Upper lobe of left lung (tissue), 4 donors: ENCODE measurements at regions not wholly inside any gene's neighbourhood (a gene's known extent, or its start where the extent isn't known, plus 50 kb on each side); places are given as distances from the start of the nearest gene placed in this dataset.

Experiments
- CTCF ChIP-seq, 6 experiments: fragments of 450-650 bp in 4 of 6; fragments of 200-600 bp in 2 of 6; sonication (generic) in 2 of 6; IDR thresholded peaks; one replicate each; pipeline ENCODE4 v1.5.1; 2016 to 2019; ENCODE audit warnings: antibody characterized with exemption in 6 of 6
- EP300 ChIP-seq, 4 donors: sonication (generic); formaldehyde crosslinking; IDR thresholded peaks; one replicate each; pipeline ENCODE4 v1.5.1; 2017; ENCODE audit warnings: antibody characterized with exemption in 4 of 4, control low read depth in 2 of 4
- POLR2A ChIP-seq, 4 donors: fragments of 450-650 bp; IDR thresholded peaks; one replicate each; pipeline ENCODE4 v1.5.1; 2016 to 2017; ENCODE audit warnings: antibody characterized with exemption in 4 of 4, mild to moderate bottlenecking in 2 of 4
- POLR2AphosphoS5 ChIP-seq, 2 donors: sonication (generic); formaldehyde crosslinking; IDR thresholded peaks; one replicate each; pipeline ENCODE4 v1.5.1; 2017; ENCODE audit warnings: antibody characterized with exemption in 2 of 2

- no peak for TF ChIP-seq CTCF (IDR thresholded peaks at IDR 0.05)
- no peak for TF ChIP-seq POLR2AphosphoS5 (IDR thresholded peaks at IDR 0.05)
- no peak for TF ChIP-seq EP300 (IDR thresholded peaks at IDR 0.05)
- TF ChIP-seq POLR2A (IDR thresholded peaks at IDR 0.05), result no peak
Observed at GRCh38 chr2:67237288-67237687, 159.8 kb upstream of the ETAA1 start.
